Gastroesophageal sphincter (tissue), 3 donors: ENCODE measurements at regions not wholly inside any gene's neighbourhood (a gene's known extent, or its start where the extent isn't known, plus 50 kb on each side); places are given as distances from the start of the nearest gene placed in this dataset.

Experiments
- CTCF ChIP-seq, 4 experiments: fragments of 200-600 bp in 2 of 4; fragments of 450-650 bp in 2 of 4; sonication (generic) in 1 of 4; IDR thresholded peaks; one replicate each; pipeline ENCODE4 v1.5.1; 2017 to 2019; ENCODE audit warnings: antibody characterized with exemption in 4 of 4, mild to moderate bottlenecking in 2 of 4, moderate library complexity in 2 of 4
- EP300 ChIP-seq: sonication (generic); formaldehyde crosslinking; IDR thresholded peaks from one replicate; pipeline ENCODE4 v1.6.1; 2017; ENCODE audit warnings: antibody characterized with exemption, mild to moderate bottlenecking
- POLR2A ChIP-seq, 2 donors: fragments of 450-650 bp; IDR thresholded peaks; one replicate each; pipeline ENCODE4 v1.6.1; 2017; ENCODE audit warnings: antibody characterized with exemption in 2 of 2, mild to moderate bottlenecking in 2 of 2, moderate library complexity in 1 of 2
- POLR2AphosphoS5 ChIP-seq: sonication (generic); formaldehyde crosslinking; IDR thresholded peaks from one replicate; pipeline ENCODE4 v1.6.1; 2017; ENCODE audit warnings: antibody characterized with exemption

- TF ChIP-seq CTCF (IDR thresholded peaks at IDR 0.05): no peak
- no peak for TF ChIP-seq POLR2A (IDR thresholded peaks at IDR 0.05)
- TF ChIP-seq POLR2AphosphoS5: no peak
- TF ChIP-seq EP300: no peak
These were observed 103.7 kb upstream of the GNAO1 start for GRCh38 chr16:56087626-56088025.
